ENCODE measurements at regions not wholly inside any gene's neighbourhood (a gene's known extent, or its start where the extent isn't known, plus 50 kb on each side); places are given as distances from the start of the nearest gene placed in this dataset.

DNA sequence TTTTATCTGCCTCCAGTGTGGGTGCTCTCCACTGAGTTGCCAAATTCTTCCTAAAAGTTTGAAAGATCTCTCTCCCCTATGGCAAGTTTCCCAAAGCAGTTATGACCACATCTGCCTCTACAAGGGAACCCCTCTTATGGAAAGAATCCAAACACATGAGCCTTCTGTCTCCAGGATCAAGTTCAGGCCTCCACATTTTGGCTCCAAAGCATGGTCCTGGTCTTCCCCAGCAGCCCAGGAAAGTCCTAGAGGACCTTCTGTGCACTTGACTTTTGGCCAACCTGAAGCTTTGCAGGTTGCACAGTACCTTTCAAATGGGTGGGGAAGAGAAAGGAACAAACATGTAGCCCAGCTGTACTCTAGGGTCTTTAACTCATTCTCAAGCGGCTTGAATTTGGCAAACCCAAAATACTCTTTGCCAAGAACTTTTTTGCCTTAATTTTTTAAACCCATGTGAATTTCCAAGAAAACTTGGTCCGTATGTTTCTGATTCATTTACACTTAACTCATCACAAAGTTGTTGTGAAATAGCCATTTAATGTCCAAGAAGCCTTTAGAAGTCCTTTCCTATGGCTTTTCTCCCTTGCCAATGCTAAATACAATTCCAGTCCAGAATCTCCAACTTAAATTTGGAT lies 240.1 kb upstream of the TBX18 start:
- DNase-seq (ENCODE audit: low read depth), result no peak
- no peak for TF ChIP-seq EZH2 (IDR thresholded peaks at IDR 0.05; ENCODE audit: insufficient read depth, low read length)
- TF ChIP-seq, protein P1, sequence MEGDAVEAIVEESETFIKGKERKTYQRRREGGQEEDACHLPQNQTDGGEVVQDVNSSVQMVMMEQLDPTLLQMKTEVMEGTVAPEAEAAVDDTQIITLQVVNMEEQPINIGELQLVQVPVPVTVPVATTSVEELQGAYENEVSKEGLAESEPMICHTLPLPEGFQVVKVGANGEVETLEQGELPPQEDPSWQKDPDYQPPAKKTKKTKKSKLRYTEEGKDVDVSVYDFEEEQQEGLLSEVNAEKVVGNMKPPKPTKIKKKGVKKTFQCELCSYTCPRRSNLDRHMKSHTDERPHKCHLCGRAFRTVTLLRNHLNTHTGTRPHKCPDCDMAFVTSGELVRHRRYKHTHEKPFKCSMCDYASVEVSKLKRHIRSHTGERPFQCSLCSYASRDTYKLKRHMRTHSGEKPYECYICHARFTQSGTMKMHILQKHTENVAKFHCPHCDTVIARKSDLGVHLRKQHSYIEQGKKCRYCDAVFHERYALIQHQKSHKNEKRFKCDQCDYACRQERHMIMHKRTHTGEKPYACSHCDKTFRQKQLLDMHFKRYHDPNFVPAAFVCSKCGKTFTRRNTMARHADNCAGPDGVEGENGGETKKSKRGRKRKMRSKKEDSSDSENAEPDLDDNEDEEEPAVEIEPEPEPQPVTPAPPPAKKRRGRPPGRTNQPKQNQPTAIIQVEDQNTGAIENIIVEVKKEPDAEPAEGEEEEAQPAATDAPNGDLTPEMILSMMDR (IDR thresholded peaks at IDR 0.05; ENCODE audit: insufficient read depth, low read depth, low read length), result no peak
- H3K27ac ChIP-seq (ENCODE audit: low read depth, low read length), result no peak overlapping the region
- H2AFZ ChIP-seq (ENCODE audit: low read depth, low read length), result no peak overlapping the region
- Mint-ChIP-seq H3K9me3 (ENCODE audit: unreplicated experiment) (peaks cover 4% of the 10 kb centered on the region), H3K4me3 (ENCODE audit: unreplicated experiment) (no peak overlapping the region), H3K27ac (ENCODE audit: unreplicated experiment) (no peak overlapping the region), H3K4me1 (ENCODE audit: low read depth, unreplicated experiment) (no peaks in the 10 kb centered on the region), H3K27me3 (ENCODE audit: low read depth, unreplicated experiment) (peaks cover 3% of the 10 kb centered on the region), H3K36me3 (ENCODE audit: low read depth, unreplicated experiment) (no peaks in the 10 kb centered on the region)
- H3K27me3 ChIP-seq (ENCODE audit: insufficient read depth, low read length), result no peaks in the 10 kb centered on the region
- H3K9ac ChIP-seq (ENCODE audit: low read length), result no peak overlapping the region
- H3K36me3 ChIP-seq (ENCODE audit: insufficient read depth, low read length), result no peaks in the 10 kb centered on the region
- H4K20me1 ChIP-seq (ENCODE audit: insufficient read depth, low read length), result no peaks in the 10 kb centered on the region
- no peaks in the 10 kb centered on the region for H3K9me3 ChIP-seq (ENCODE audit: insufficient read depth, low read depth, low read length)
- no peaks in the 10 kb centered on the region for H3K79me2 ChIP-seq (ENCODE audit: insufficient read depth, low read length)
- no peak overlapping the region for H3K4me2 ChIP-seq (ENCODE audit: low read length)
- FAIRE-seq, result no peak
- no peaks in the 10 kb centered on the region for H3K4me1 ChIP-seq (ENCODE audit: insufficient read depth, low read length)
- no peak overlapping the region for H3K4me3 ChIP-seq (ENCODE audit: insufficient read depth, low read depth, low read length)

DNA sequence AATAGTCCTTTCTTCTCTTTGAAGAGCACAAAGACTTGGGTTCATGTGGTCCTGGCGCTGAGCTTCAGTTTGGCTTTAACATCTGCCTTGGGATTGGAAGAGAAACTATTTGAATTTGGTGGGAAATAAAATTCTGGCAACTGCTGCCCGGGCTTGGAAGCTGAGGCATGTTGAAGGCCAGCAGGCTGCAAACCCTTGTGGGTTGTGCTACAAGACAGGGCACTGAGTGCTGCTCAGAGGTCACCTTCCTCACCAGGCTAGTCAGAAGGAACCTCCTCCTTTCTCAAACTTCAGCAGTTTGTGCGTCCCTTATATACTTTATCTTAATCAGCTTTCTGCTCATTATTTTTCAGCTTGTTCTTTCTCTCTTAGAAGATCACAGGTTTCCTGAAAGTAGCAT lies 238.4 kb upstream of the TBX18 start:
- H3K4me1 ChIP-seq (ENCODE audit: insufficient read depth, low read length), result no peaks in the 10 kb centered on the region
- no peak for FAIRE-seq
- Mint-ChIP-seq H3K4me3 (ENCODE audit: unreplicated experiment) (no peak overlapping the region), H3K36me3 (ENCODE audit: low read depth, unreplicated experiment) (no peaks in the 10 kb centered on the region), H3K9me3 (ENCODE audit: unreplicated experiment) (peaks cover 2% of the 10 kb centered on the region), H3K27me3 (ENCODE audit: low read depth, unreplicated experiment) (peaks cover 3% of the 10 kb centered on the region), H3K4me1 (ENCODE audit: low read depth, unreplicated experiment) (no peaks in the 10 kb centered on the region), H3K27ac (ENCODE audit: unreplicated experiment) (no peak overlapping the region)
- H3K27ac ChIP-seq (ENCODE audit: low read depth, low read length), result no peak overlapping the region
- H3K9ac ChIP-seq (ENCODE audit: low read length), result no peak overlapping the region
- H2AFZ ChIP-seq (ENCODE audit: low read depth, low read length), result no peak overlapping the region
- no peaks in the 10 kb centered on the region for H3K9me3 ChIP-seq (ENCODE audit: insufficient read depth, low read depth, low read length)
- DNase-seq (ENCODE audit: low read depth), result no peak
- no peaks in the 10 kb centered on the region for H4K20me1 ChIP-seq (ENCODE audit: insufficient read depth, low read length)
- TF ChIP-seq, protein P1 (IDR thresholded peaks at IDR 0.05; ENCODE audit: insufficient read depth, low read depth, low read length), result no peak
- no peak for TF ChIP-seq EZH2 (IDR thresholded peaks at IDR 0.05; ENCODE audit: insufficient read depth, low read length)
- no peak overlapping the region for H3K4me2 ChIP-seq (ENCODE audit: low read length)
- H3K36me3 ChIP-seq (ENCODE audit: insufficient read depth, low read length), result no peaks in the 10 kb centered on the region
- no peaks in the 10 kb centered on the region for H3K27me3 ChIP-seq (ENCODE audit: insufficient read depth, low read length)
- H3K4me3 ChIP-seq (ENCODE audit: insufficient read depth, low read depth, low read length), result no peak overlapping the region
- no peaks in the 10 kb centered on the region for H3K79me2 ChIP-seq (ENCODE audit: insufficient read depth, low read length)

DNA sequence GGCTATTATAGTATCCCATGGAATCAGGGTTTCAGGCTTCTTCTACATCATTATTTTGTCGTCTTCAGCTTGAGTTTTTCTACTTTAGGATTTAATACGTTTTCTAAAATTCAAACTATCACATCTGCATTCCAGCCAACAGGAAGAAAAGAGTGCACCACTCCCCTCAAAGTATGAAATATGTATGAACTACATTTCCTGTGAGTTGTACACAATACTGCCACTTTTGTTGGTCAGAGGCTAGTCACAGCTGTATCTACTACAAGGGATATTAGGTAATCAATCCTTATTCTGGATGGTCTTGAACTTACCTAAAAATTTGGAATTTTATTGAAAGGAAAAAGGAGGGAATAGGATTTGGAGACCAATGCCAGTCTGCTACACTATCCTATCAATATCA lies 235.6 kb upstream of the TBX18 start:
- H3K27me3 ChIP-seq (ENCODE audit: insufficient read depth, low read length), result no peaks in the 10 kb centered on the region
- H3K4me2 ChIP-seq (ENCODE audit: low read length), result no peak overlapping the region
- H3K9me3 ChIP-seq (ENCODE audit: insufficient read depth, low read depth, low read length), result no peaks in the 10 kb centered on the region
- H3K36me3 ChIP-seq (ENCODE audit: insufficient read depth, low read length), result no peaks in the 10 kb centered on the region
- Mint-ChIP-seq H3K4me1 (ENCODE audit: low read depth, unreplicated experiment) (no peaks in the 10 kb centered on the region), H3K9me3 (ENCODE audit: unreplicated experiment) (peaks cover 2% of the 10 kb centered on the region), H3K27ac (ENCODE audit: unreplicated experiment) (no peak overlapping the region), H3K27me3 (ENCODE audit: low read depth, unreplicated experiment) (peaks cover 3% of the 10 kb centered on the region), H3K36me3 (ENCODE audit: low read depth, unreplicated experiment) (no peaks in the 10 kb centered on the region), H3K4me3 (ENCODE audit: unreplicated experiment) (no peak overlapping the region)
- no peaks in the 10 kb centered on the region for H4K20me1 ChIP-seq (ENCODE audit: insufficient read depth, low read length)
- H2AFZ ChIP-seq (ENCODE audit: low read depth, low read length), result no peak overlapping the region
- no peak overlapping the region for H3K4me3 ChIP-seq (ENCODE audit: insufficient read depth, low read depth, low read length)
- H3K79me2 ChIP-seq (ENCODE audit: insufficient read depth, low read length), result no peaks in the 10 kb centered on the region
- TF ChIP-seq, protein P1 (IDR thresholded peaks at IDR 0.05; ENCODE audit: insufficient read depth, low read depth, low read length), result no peak
- no peak for TF ChIP-seq EZH2 (IDR thresholded peaks at IDR 0.05; ENCODE audit: insufficient read depth, low read length)
- FAIRE-seq, result no peak
- DNase-seq (ENCODE audit: low read depth), result no peak
- no peaks in the 10 kb centered on the region for H3K4me1 ChIP-seq (ENCODE audit: insufficient read depth, low read length)
- no peak overlapping the region for H3K27ac ChIP-seq (ENCODE audit: low read depth, low read length)
- H3K9ac ChIP-seq (ENCODE audit: low read length), result no peak overlapping the region
